ENCODE measurements at regions not wholly inside any gene's neighbourhood (a gene's known extent, or its start where the extent isn't known, plus 50 kb on each side); places are given as distances from the start of the nearest gene placed in this dataset.
"Not testable (repeated sequence)": the region's sequence is repeated elsewhere in the genome, so short reads cannot be mapped to it uniquely, and the experiment has no call there.

- FAIRE-seq (no peak), DNase-seq (ENCODE audit: insufficient read length, low spot score) (no peak)
- TF ChIP-seq POLR2A (IDR thresholded peaks at IDR 0.05; ENCODE audit: low read depth, low read length) = no peak
Observed at GRCh38 chrX:94743478-94743877, 1069.5 kb downstream of the FAM133A start.

- no peak for TF ChIP-seq POLR2A (IDR thresholded peaks at IDR 0.05; ENCODE audit: low read depth, low read length)
- FAIRE-seq (no peak), DNase-seq (ENCODE audit: insufficient read length, low spot score) (no peak)
Observed at GRCh38 chrX:94744786-94745185, 1070.8 kb downstream of the FAM133A start.

- no peak for FAIRE-seq
- TF ChIP-seq POLR2A (IDR thresholded peaks at IDR 0.05; ENCODE audit: low read depth, low read length) = no peak
- DNase-seq (ENCODE audit: insufficient read length, low spot score) = no peak
Observed at GRCh38 chrX:94751611-94752010, 1077.6 kb downstream of the FAM133A start.

- FAIRE-seq (no peak), DNase-seq (ENCODE audit: insufficient read length, low spot score) (no peak)
- TF ChIP-seq POLR2A (IDR thresholded peaks at IDR 0.05; ENCODE audit: low read depth, low read length) = no peak
Observed at GRCh38 chrX:94752434-94753169, 1078.6 kb downstream of the FAM133A start.

GRCh38 chrX:94758130-94758529, 1084.1 kb downstream of the FAM133A start:
- no peak for TF ChIP-seq POLR2A (IDR thresholded peaks at IDR 0.05; ENCODE audit: low read depth, low read length)
- DNase-seq (ENCODE audit: insufficient read length, low spot score) (no peak), FAIRE-seq (no peak)

GRCh38 chrX:94775640-94776039, 1101.6 kb downstream of the FAM133A start:
- no peak for TF ChIP-seq POLR2A (IDR thresholded peaks at IDR 0.05; ENCODE audit: low read depth, low read length)
- DNase-seq (ENCODE audit: insufficient read length, low spot score) = no peak
- no peak for FAIRE-seq

- no peak for TF ChIP-seq POLR2A (IDR thresholded peaks at IDR 0.05; ENCODE audit: low read depth, low read length)
- DNase-seq (ENCODE audit: insufficient read length, low spot score) (no peak), FAIRE-seq (no peak)
Observed at GRCh38 chrX:94813541-94813940, 1139.5 kb downstream of the FAM133A start.

GRCh38 chrX:94814216-94814615, 1140.2 kb downstream of the FAM133A start:
- no peak for TF ChIP-seq POLR2A (IDR thresholded peaks at IDR 0.05; ENCODE audit: low read depth, low read length)
- DNase-seq (ENCODE audit: insufficient read length, low spot score) (no peak), FAIRE-seq (no peak)

- FAIRE-seq (no peak), DNase-seq (ENCODE audit: insufficient read length, low spot score) (no peak)
- TF ChIP-seq POLR2A (IDR thresholded peaks at IDR 0.05; ENCODE audit: low read depth, low read length) = no peak
Observed at GRCh38 chrX:94830717-94831116, 1156.7 kb downstream of the FAM133A start.

GRCh38 chrX:94831364-94831763, 1157.4 kb downstream of the FAM133A start:
- FAIRE-seq = no peak
- no peak for DNase-seq (ENCODE audit: insufficient read length, low spot score)
- no peak for TF ChIP-seq POLR2A (IDR thresholded peaks at IDR 0.05; ENCODE audit: low read depth, low read length)

GRCh38 chrX:94834226-94834625, 1160.2 kb downstream of the FAM133A start:
- no peak for TF ChIP-seq POLR2A (IDR thresholded peaks at IDR 0.05; ENCODE audit: low read depth, low read length)
- DNase-seq (ENCODE audit: insufficient read length, low spot score) (no peak), FAIRE-seq (no peak)

- no peak for FAIRE-seq
- no peak for TF ChIP-seq POLR2A (IDR thresholded peaks at IDR 0.05; ENCODE audit: low read depth, low read length)
- no peak for DNase-seq (ENCODE audit: insufficient read length, low spot score)
Observed at GRCh38 chrX:94850811-94851210, 1176.8 kb downstream of the FAM133A start.

- FAIRE-seq = no peak
- no peak for TF ChIP-seq POLR2A (IDR thresholded peaks at IDR 0.05; ENCODE audit: low read depth, low read length)
- no peak for DNase-seq (ENCODE audit: insufficient read length, low spot score)
Observed at GRCh38 chrX:94854251-94854650, 1180.2 kb downstream of the FAM133A start.

GRCh38 chrX:94862470-94862869, 1188.5 kb downstream of the FAM133A start:
- FAIRE-seq = not testable (repeated sequence)

GRCh38 chrX:94871640-94872039, 1197.6 kb downstream of the FAM133A start:
- DNase-seq (ENCODE audit: insufficient read length, low spot score) = no peak
- TF ChIP-seq POLR2A (IDR thresholded peaks at IDR 0.05; ENCODE audit: low read depth, low read length) = no peak
- no peak for FAIRE-seq

More at GRCh38 chrX:94862470-94862869, 1188.5 kb downstream of the FAM133A start:
- DNase-seq (ENCODE audit: insufficient read length, low spot score) = not testable (repeated sequence)

Measured in H54 (cell line).